Cardiac muscle cell (in vitro differentiated cells and primary cell): ENCODE measurements at regions not wholly inside any gene's neighbourhood (a gene's known extent, or its start where the extent isn't known, plus 50 kb on each side); places are given as distances from the start of the nearest gene placed in this dataset.
A peak's percentile ranks its signal among the peaks of the same experiment; 100 is the strongest.

ENCODE experiments used
- DNase-seq, 2 donors: peaks; one replicate each; pipeline versions ENCODE4 v3.0.0 to v3.0.0-alpha.2; 2010 to 2017; ENCODE audit warnings: low read depth in 1 of 2, low spot score in 1 of 2
- H3K27ac ChIP-seq: fragments of 200-600 bp; sonication (generic); 2 replicates; pipeline ENCODE4 v1.5.1; 2016
- H3K27me3 ChIP-seq: fragments of 200-600 bp; sonication (generic); 2 replicates; pipeline ENCODE4 v1.6.0; 2016; ENCODE audit warnings: control low read depth
- H3K36me3 ChIP-seq: fragments of 200-600 bp; sonication (generic); 2 replicates; pipeline ENCODE4 v1.5.1; 2016; ENCODE audit warnings: control low read depth
- H3K4me1 ChIP-seq: fragments of 200-600 bp; sonication (generic); 2 replicates; pipeline ENCODE4 v1.8.1; 2017; ENCODE audit warnings: low read depth, mild to moderate bottlenecking, mixed run types
- H3K4me3 ChIP-seq: fragments of 200-600 bp; sonication (generic); 2 replicates; pipeline ENCODE4 v1.5.1; 2016; ENCODE audit warnings: mild to moderate bottlenecking
- H3K9me3 ChIP-seq: fragments of 200-600 bp; sonication (generic); 2 replicates; pipeline ENCODE4 v1.5.1; 2017; ENCODE audit warnings: low read depth, mild to moderate bottlenecking, control low read depth
- CTCF ChIP-seq: IDR thresholded peaks from 2 replicates; pipeline ENCODE4 v1.5.1; 2012; ENCODE audit warnings: low read depth, mild to moderate bottlenecking, low read length

GRCh38 chr18:64974391-64975125 lies 776.3 kb upstream of the CDH7 start:
- TF ChIP-seq CTCF = no peak
- Histone ChIP-seq H3K9me3 (no peaks in the 10 kb centered on the region), H3K4me1 (no peaks in the 10 kb centered on the region), H3K36me3 (no peaks in the 10 kb centered on the region), H3K27ac (no peak overlapping the region), H3K4me3 (no peak overlapping the region), H3K27me3 (no peaks in the 10 kb centered on the region)
- no peak for DNase-seq

GRCh38 chr18:64972545-64972944 lies 778.3 kb upstream of the CDH7 start:
- DNase-seq = no peak
- H3K27ac ChIP-seq = no peak overlapping the region
- no peaks in the 10 kb centered on the region for H3K36me3 ChIP-seq
- H3K4me1 ChIP-seq = no peaks in the 10 kb centered on the region
- no peaks in the 10 kb centered on the region for H3K27me3 ChIP-seq
- TF ChIP-seq CTCF = no peak
- no peaks in the 10 kb centered on the region for H3K9me3 ChIP-seq
- H3K4me3 ChIP-seq = no peak overlapping the region

- Histone ChIP-seq H3K36me3 (no peaks in the 10 kb centered on the region), H3K9me3 (no peaks in the 10 kb centered on the region), H3K4me3 (no peak overlapping the region), H3K27me3 (no peaks in the 10 kb centered on the region), H3K4me1 (no peaks in the 10 kb centered on the region), H3K27ac (no peak overlapping the region)
- peak in 1 of 2 donors; percentile 67 for DNase-seq
- no peak for TF ChIP-seq CTCF
Observed at GRCh38 chr18:64966667-64967066, 784.1 kb upstream of the CDH7 start.

GRCh38 chr18:64956465-64956864 lies 794.3 kb upstream of the CDH7 start:
- TF ChIP-seq CTCF = no peak
- no peaks in the 10 kb centered on the region for H3K9me3 ChIP-seq
- H3K27ac ChIP-seq = no peak overlapping the region
- H3K27me3 ChIP-seq = no peaks in the 10 kb centered on the region
- no peaks in the 10 kb centered on the region for H3K36me3 ChIP-seq
- no peak for DNase-seq
- H3K4me1 ChIP-seq = no peaks in the 10 kb centered on the region
- no peak overlapping the region for H3K4me3 ChIP-seq

DNA sequence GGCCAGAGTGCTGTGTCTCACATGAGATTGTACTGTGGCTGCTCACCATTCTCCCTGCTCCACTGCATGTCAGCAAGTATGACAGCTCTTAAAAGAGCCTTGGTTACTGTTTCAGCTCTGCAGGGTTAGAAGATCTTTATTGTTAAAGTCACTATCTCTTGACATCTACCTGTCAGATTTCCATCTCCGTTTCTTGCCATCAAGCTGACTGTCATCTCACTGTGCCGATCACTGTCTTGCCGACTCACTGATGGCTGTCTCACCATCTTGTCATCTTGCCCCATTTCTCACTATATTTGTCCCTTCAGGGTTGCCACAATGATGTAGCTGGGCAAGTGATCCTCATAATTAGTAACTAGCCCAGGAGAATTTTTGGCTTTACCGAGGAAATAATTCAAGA lies 800.9 kb upstream of the CDH7 start:
- H3K36me3 ChIP-seq = no peaks in the 10 kb centered on the region
- TF ChIP-seq CTCF = no peak
- no peak for DNase-seq
- no peak overlapping the region for H3K27ac ChIP-seq
- H3K4me1 ChIP-seq = no peaks in the 10 kb centered on the region
- no peaks in the 10 kb centered on the region for H3K9me3 ChIP-seq
- H3K4me3 ChIP-seq = no peak overlapping the region
- H3K27me3 ChIP-seq = no peaks in the 10 kb centered on the region
